ENCODE measurements at regions not wholly inside any gene's neighbourhood (a gene's known extent, or its start where the extent isn't known, plus 50 kb on each side); places are given as distances from the start of the nearest gene placed in this dataset.

DNA sequence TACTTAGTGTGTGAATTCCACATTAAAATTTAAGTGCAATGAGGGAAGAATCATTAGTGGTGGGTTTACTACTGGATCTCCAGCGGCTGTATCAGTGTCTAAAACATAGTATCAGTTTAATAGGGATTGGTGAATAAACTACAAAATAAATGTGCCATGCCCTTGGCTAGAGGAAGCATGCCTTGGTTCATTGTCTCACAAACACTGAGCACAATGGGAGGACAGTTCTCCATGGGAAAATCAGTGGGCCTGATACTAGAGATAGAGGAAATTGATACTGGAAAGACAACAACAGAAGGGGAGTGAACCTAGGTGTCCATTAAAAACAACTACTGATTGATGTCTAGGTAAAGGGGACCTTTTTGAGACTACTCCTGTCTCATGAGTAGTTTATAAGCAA, 971.6 kb downstream of the SUCLG1 start:
- WGBS (ENCODE audit: insufficient coverage, insufficient replicate concordance, low lambda C conversion rate, missing lambda C conversion rate): 0% methylated on average over 1 of the region's 1 CpG
- no peaks in the 10 kb centered on the region for H3K9me3 ChIP-seq (replicated peaks; ENCODE audit: control insufficient read depth, insufficient read depth, low read length)
- ChIA-PET RAD21 (ENCODE audit: unreplicated experiment) (no interaction called here), POLR2A (no interaction called here), CTCF (no interaction called here), SMC1A (ENCODE audit: uncharacterized antibody, unreplicated experiment) (no interaction called here)
- FAIRE-seq: no peak
- H3K4me3 ChIP-seq: no peak overlapping the region
- H3K9ac ChIP-seq (ENCODE audit: control insufficient read depth, insufficient read depth, low read length): no peak overlapping the region
- no peak for ATAC-seq
- no peak for TF ChIP-seq PML (IDR thresholded peaks at IDR 0.05; ENCODE audit: low read length)
- H3K79me2 ChIP-seq (ENCODE audit: control insufficient read depth, insufficient read depth, low read length): no peaks in the 10 kb centered on the region
- H4K20me1 ChIP-seq (ENCODE audit: control insufficient read depth, insufficient read depth): no peaks in the 10 kb centered on the region
- no peaks in the 10 kb centered on the region for H3K4me1 ChIP-seq (ENCODE audit: control insufficient read depth, insufficient read depth, low read length)
- in situ Hi-C loops (cut with MboI) (no loop called here), intact Hi-C loops (cut with micrococcal nuclease; ENCODE audit: unreplicated experiment) (no loop called here)
- DNase-seq (ENCODE audit: low read depth, low spot score): no peak
- no peak overlapping the region for H3K27ac ChIP-seq (ENCODE audit: control insufficient read depth, insufficient read depth)
- H3K27me3 ChIP-seq (replicated peaks in 1 of 2; ENCODE audit: control insufficient read depth in 2 of 2, insufficient read depth in 2 of 2, low read length in 1 of 2): no peaks in the 10 kb centered on the region
- H2AFZ ChIP-seq (ENCODE audit: control insufficient read depth, low read depth, low read length): no peak overlapping the region
- H3K36me3 ChIP-seq (ENCODE audit: control insufficient read depth in 2 of 2, insufficient read depth in 2 of 2, low read length in 1 of 2): no peaks in the 10 kb centered on the region
- no peak overlapping the region for H3K4me2 ChIP-seq (ENCODE audit: control insufficient read depth, insufficient read depth)
- BruUV-seq (replicated peaks): no TSS peak

GRCh38 chr2:83481436-83481835, 977.6 kb downstream of the SUCLG1 start:
- SMC1A ChIA-PET (ENCODE audit: uncharacterized antibody, unreplicated experiment): interaction anchor here (1.3 to 1.9 kb wide), 2 partner anchors 9 to 11 kb away, joined by 4 read pairs; no protein-coding TSS in a partner anchor
- no peak overlapping the region for H3K27ac ChIP-seq (ENCODE audit: control insufficient read depth, insufficient read depth)
- H3K36me3 ChIP-seq (ENCODE audit: control insufficient read depth in 2 of 2, insufficient read depth in 2 of 2, low read length in 1 of 2): no peaks in the 10 kb centered on the region
- FAIRE-seq: no peak
- H2AFZ ChIP-seq (ENCODE audit: control insufficient read depth, low read depth, low read length): no peak overlapping the region
- no TSS peak for BruUV-seq (replicated peaks)
- RAD21 ChIA-PET (ENCODE audit: unreplicated experiment): no interaction called here
- H3K4me3 ChIP-seq: no peak overlapping the region
- POLR2A ChIA-PET: no interaction called here
- no peaks in the 10 kb centered on the region for H3K79me2 ChIP-seq (ENCODE audit: control insufficient read depth, insufficient read depth, low read length)
- H3K4me2 ChIP-seq (ENCODE audit: control insufficient read depth, insufficient read depth): no peak overlapping the region
- intact Hi-C loops (cut with micrococcal nuclease; ENCODE audit: unreplicated experiment): no loop called here
- ATAC-seq: no peak
- H3K9me3 ChIP-seq (replicated peaks; ENCODE audit: control insufficient read depth, insufficient read depth, low read length): no peaks in the 10 kb centered on the region
- DNase-seq (ENCODE audit: low read depth, low spot score): no peak
- no peak overlapping the region for H3K9ac ChIP-seq (ENCODE audit: control insufficient read depth, insufficient read depth, low read length)
- no peaks in the 10 kb centered on the region for H3K4me1 ChIP-seq (ENCODE audit: control insufficient read depth, insufficient read depth, low read length)
- no peaks in the 10 kb centered on the region for H4K20me1 ChIP-seq (ENCODE audit: control insufficient read depth, insufficient read depth)
- CTCF ChIA-PET: no interaction called here
- in situ Hi-C loops (cut with MboI): no loop called here
- no peaks in the 10 kb centered on the region for H3K27me3 ChIP-seq (replicated peaks in 1 of 2; ENCODE audit: control insufficient read depth in 2 of 2, insufficient read depth in 2 of 2, low read length in 1 of 2)
- TF ChIP-seq ZZZ3 (IDR thresholded peaks at IDR 0.05; ENCODE audit: control insufficient read depth, insufficient read length, low read depth) (no peak), MTA3 (IDR thresholded peaks at IDR 0.05; ENCODE audit: borderline replicate concordance, low read length) (no peak), STAT1 (conservative IDR thresholded peaks at IDR 0.05) (no peak), USF2 (IDR thresholded peaks at IDR 0.05; ENCODE audit: borderline replicate concordance, low read depth, low read length) (no peak), POLR2AphosphoS5 (IDR thresholded peaks at IDR 0.05; ENCODE audit: low read length) (no peak), E2F8 (IDR thresholded peaks at IDR 0.05; ENCODE audit: low read depth, partially characterized antibody) (no peak), RB1 (IDR thresholded peaks at IDR 0.05; ENCODE audit: borderline replicate concordance) (no peak), BHLHE40 (IDR thresholded peaks at IDR 0.05; ENCODE audit: borderline replicate concordance in 1 of 2, low read depth in 2 of 2, low read length in 1 of 2) (no peak), PAX8 (IDR thresholded peaks at IDR 0.05) (no peak)
